ENCODE measurements at regions not wholly inside any gene's neighbourhood (a gene's known extent, or its start where the extent isn't known, plus 50 kb on each side); places are given as distances from the start of the nearest gene placed in this dataset.

DNA sequence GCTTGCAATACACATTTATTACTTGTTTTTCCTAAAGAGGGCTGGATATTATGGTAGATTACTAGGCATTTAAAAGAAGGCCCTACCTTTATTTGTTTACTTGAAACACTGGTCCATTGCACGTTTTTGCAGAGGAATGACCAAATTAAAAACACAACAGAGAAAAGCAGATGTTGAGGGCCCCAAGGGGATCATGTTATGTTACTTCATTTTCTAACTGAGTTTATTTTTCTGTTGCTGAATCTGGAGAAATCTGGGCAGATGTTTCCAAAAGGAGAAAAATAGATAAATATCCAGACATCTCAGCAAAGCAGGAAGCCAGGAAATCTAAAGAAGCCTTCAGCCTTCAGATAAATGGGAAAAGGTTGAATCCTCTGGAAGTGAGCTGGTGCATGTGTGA lies 353.0 kb downstream of the NDFIP2 start:
- TF ChIP-seq POLR2A (IDR thresholded peaks at IDR 0.05; ENCODE audit: low read depth, low read length), result no peak
- no peak for TF ChIP-seq CTCF (conservative IDR thresholded peaks at IDR 0.05; ENCODE audit: low read depth, low read length)
- TF ChIP-seq RFX5 (IDR thresholded peaks at IDR 0.05; ENCODE audit: low read depth, low read length), result no peak
- TF ChIP-seq, protein P1, sequence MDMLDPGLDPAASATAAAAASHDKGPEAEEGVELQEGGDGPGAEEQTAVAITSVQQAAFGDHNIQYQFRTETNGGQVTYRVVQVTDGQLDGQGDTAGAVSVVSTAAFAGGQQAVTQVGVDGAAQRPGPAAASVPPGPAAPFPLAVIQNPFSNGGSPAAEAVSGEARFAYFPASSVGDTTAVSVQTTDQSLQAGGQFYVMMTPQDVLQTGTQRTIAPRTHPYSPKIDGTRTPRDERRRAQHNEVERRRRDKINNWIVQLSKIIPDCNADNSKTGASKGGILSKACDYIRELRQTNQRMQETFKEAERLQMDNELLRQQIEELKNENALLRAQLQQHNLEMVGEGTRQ (IDR thresholded peaks at IDR 0.05; ENCODE audit: low read depth, low read length), result no peak
- no peak for TF ChIP-seq NFE2L2 (IDR thresholded peaks at IDR 0.05; ENCODE audit: low read depth, low read length)
- no peak for TF ChIP-seq RCOR1 (IDR thresholded peaks at IDR 0.05; ENCODE audit: insufficient replicate concordance, low read length)
- no peak for TF ChIP-seq MAFK (IDR thresholded peaks at IDR 0.05; ENCODE audit: low read depth, low read length)
- no peak for TF ChIP-seq BHLHE40 (IDR thresholded peaks at IDR 0.05; ENCODE audit: low read depth, low read length)
- TF ChIP-seq MAZ (IDR thresholded peaks at IDR 0.05; ENCODE audit: borderline replicate concordance, low read depth, low read length), result no peak
- TF ChIP-seq MXI1 (IDR thresholded peaks at IDR 0.05; ENCODE audit: borderline replicate concordance, low read depth, low read length), result no peak
- no peak for TF ChIP-seq RAD21 (IDR thresholded peaks at IDR 0.05; ENCODE audit: low read length)
- no peak for TF ChIP-seq CEBPB (IDR thresholded peaks at IDR 0.05; ENCODE audit: low read depth, low read length)

Measured in IMR-90 (cell line).